ENCODE measurements at regions not wholly inside any gene's neighbourhood (a gene's known extent, or its start where the extent isn't known, plus 50 kb on each side); places are given as distances from the start of the nearest gene placed in this dataset.

DNA sequence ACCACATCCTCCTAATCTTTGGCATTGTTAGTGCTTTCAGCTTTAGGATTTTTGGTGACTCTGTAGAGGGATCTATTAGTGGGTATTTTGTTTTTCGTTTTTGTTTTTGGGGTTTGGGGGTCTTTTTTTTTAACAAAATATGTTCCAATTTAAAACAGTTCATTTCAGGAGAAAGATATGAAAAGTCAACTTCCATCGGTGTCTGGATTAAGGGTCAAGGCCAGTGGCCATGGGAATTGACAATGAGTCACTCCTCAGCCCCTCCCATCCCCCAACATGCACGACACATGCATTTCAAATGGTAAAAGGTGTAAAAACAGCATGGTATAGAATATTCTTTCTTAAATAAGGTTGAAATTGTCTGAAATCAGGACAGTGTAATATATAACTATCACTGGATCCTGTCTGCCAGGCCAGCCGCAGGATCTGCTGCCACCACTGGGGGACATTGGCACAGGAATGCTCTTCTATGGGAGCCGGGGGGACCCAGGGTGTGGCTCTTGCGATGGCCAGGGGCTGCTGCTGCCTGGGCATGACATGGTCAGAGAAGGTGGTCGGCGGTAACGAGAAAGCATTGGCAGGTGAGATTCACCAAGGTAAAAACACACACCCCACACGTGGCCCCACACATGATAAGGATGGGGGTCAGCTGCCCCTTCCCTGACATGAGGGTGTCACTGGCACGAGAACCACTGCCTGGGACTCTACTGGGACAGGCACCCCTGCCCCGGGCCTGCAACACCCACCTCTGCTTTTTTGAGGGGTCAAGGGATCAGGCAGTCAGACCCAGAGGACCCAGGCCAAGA is 126.2 kb upstream of the KCTD7 start:
- TF ChIP-seq, protein P1, sequence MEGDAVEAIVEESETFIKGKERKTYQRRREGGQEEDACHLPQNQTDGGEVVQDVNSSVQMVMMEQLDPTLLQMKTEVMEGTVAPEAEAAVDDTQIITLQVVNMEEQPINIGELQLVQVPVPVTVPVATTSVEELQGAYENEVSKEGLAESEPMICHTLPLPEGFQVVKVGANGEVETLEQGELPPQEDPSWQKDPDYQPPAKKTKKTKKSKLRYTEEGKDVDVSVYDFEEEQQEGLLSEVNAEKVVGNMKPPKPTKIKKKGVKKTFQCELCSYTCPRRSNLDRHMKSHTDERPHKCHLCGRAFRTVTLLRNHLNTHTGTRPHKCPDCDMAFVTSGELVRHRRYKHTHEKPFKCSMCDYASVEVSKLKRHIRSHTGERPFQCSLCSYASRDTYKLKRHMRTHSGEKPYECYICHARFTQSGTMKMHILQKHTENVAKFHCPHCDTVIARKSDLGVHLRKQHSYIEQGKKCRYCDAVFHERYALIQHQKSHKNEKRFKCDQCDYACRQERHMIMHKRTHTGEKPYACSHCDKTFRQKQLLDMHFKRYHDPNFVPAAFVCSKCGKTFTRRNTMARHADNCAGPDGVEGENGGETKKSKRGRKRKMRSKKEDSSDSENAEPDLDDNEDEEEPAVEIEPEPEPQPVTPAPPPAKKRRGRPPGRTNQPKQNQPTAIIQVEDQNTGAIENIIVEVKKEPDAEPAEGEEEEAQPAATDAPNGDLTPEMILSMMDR (conservative IDR thresholded peaks at IDR 0.05; ENCODE audit: low read depth, low read length): peak; percentile 30; the same call in 1 of the 2 replicates
- no peak for TF ChIP-seq EZH2 (IDR thresholded peaks at IDR 0.05; ENCODE audit: low read length, unreplicated experiment)
- TF ChIP-seq EZH2phosphoT487 (IDR thresholded peaks at IDR 0.05; ENCODE audit: borderline replicate concordance, low read length): no peak
